Urothelium cell line (cell line): ENCODE measurements at regions not wholly inside any gene's neighbourhood (a gene's known extent, or its start where the extent isn't known, plus 50 kb on each side); places are given as distances from the start of the nearest gene placed in this dataset.

Experiments used
- DNase-seq: peaks from one replicate; pipeline ENCODE4 v3.0.0; 2011; ENCODE audit warnings: low spot score, mixed read lengths
- FAIRE-seq: peaks from 2 replicates; lab custom pipeline; 2011; peaks lifted over from hg19 to GRCh38; lab: Jason Lieb, UNC

GRCh38 chr17:14838567-14838966 lies 426.6 kb downstream of the PMP22 start:
- no peak for FAIRE-seq
- DNase-seq = no peak

- DNase-seq (no peak), FAIRE-seq (no peak)
Observed at GRCh38 chr17:14833201-14833785, 431.8 kb downstream of the PMP22 start.

- no peak for FAIRE-seq
Observed at GRCh38 chr17:14831491-14831890, 433.6 kb downstream of the PMP22 start.

DNA sequence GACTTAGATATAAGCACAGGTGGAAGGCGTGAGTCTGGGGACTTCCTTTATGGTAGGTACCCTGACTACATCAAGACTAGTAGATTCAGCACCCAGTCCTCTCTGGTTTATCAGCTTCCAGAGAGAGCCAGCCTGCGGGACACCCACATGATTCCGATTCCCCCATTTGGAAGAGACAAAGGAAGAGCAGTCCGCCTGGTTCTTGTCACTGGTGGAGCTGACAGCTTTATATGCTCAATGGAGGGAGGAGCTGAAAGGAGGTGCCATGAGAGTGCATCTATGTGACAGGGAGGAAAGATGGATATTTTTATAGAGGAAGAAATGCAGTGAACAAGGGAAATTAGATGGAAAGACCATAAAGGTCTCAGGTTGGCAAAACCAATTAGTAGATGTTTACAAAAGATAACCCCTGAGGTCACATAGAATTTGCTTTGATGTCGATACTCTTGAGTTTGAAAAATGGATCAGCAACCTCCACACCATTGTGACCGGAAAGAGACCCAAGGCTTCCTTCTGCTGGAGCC lies 437.7 kb downstream of the PMP22 start:
- DNase-seq (no peak), FAIRE-seq (no peak)

More at GRCh38 chr17:14831491-14831890, 433.6 kb downstream of the PMP22 start:
- no peak for DNase-seq

GRCh38 chr17:14826358-14826757 lies 438.8 kb downstream of the PMP22 start:
- FAIRE-seq (no peak), DNase-seq (no peak)

- FAIRE-seq (no peak), DNase-seq (no peak)
Observed at GRCh38 chr17:14818469-14818868, 446.7 kb downstream of the PMP22 start.

DNA sequence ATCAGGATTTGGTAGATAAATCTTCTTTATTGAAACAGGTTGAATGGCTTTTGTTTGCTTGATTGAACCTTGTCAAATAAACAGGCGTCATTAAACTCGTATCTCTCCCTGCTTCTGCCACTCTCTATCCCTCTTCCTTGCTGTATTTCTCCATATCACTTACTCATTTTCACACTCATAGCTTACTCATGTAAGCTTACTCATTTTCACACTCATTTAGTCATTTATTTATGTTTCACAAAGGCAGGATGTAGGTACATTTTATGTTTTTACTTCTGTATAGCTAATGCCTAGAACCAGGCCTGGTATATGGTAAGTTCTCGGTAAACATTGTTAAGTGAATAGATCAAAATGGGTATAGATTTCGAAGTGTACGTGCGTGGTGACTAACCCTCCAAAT lies 450.0 kb downstream of the PMP22 start:
- no peak for FAIRE-seq
- DNase-seq = no peak

- FAIRE-seq = no peak
- no peak for DNase-seq
Observed at GRCh38 chr17:14813649-14814370, 451.3 kb downstream of the PMP22 start.

DNA sequence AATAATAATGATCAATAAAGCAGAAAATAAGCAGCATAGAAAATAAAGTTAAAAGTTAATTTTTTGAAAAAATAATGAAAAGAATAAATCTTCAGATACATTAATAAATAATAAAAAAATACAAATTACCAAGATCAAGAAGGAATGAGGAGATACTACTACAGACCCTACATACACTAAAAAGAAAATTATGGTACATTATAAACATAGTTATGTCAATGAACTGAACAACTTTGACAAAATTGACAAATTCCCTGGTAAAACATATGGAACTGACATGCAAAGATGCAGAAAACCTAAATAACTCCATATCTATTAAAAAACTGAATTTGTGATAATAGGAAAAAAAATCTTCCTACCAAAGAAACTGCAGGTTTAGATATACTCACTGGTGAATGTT lies 456.7 kb downstream of the PMP22 start:
- FAIRE-seq = no peak
- DNase-seq = no peak

DNA sequence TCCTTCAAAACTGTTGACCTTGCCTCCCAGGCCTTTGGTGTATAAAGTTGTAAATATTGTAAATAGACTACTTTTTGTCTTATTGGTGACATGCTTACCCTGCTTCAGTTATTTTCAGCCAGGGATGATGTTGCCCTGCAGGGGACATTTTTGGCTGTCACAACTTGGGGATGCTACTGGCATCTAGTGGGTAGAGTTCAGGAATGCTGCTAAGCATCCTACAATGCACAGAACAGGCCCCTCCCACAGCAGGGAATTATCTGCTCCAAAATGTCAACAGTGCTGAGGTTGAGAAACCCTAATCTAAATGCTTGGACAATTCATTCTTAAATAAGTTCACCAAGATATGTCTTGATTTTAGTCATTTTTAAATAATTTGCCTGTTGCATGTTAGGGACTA lies 459.8 kb downstream of the PMP22 start:
- no peak for DNase-seq
- no peak for FAIRE-seq

DNA sequence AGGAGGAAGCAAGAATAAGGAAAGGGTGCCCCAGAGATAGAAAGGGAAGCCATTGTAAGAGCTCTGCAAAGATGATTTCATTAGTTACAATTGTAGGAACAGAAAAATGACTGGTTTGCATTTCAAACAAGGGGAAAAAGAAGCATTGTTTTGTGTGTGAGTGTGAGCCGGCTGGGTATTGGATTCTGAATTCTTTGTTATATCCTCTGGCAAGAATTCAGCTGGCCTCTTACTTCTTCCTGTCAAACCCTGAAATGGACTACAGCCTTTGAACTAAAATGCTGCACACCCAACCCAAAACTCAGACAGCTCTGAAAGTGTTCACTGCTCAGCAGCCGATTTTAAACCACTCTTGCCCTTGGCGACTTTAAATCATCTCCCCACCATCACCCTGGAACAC lies 461.3 kb downstream of the PMP22 start:
- no peak for FAIRE-seq
- DNase-seq = no peak

GRCh38 chr17:14797801-14798200 lies 467.3 kb downstream of the PMP22 start:
- no peak for DNase-seq
- FAIRE-seq = no peak

- FAIRE-seq = no peak
- no peak for DNase-seq
Observed at GRCh38 chr17:14797021-14797420, 468.1 kb downstream of the PMP22 start.

DNA sequence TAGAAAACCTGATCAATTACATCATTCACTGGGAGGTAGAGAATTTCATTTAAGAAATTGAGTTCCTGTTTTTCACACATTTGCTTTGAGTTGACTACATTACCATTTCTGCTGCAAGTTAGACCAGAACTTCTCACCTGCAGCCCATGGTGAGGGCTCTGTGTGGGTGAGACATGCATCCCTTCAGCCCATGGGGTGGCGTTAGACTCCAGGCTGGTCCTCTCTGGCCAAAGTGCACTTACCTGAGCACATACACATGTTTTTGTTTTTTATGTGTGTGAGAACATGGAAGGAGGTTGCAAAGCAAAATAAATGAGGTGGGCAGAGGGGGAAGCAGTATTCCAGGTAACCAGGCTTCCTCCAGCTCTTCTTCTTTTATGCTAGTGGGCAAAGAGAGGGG lies 470.2 kb downstream of the PMP22 start:
- no peak for DNase-seq
- no peak for FAIRE-seq

- no peak for FAIRE-seq
Observed at GRCh38 chr17:14793237-14793636, 471.9 kb downstream of the PMP22 start.

GRCh38 chr17:14792746-14793145 lies 472.4 kb downstream of the PMP22 start:
- DNase-seq = peak; percentile 28
- FAIRE-seq = no peak

More at GRCh38 chr17:14793237-14793636, 471.9 kb downstream of the PMP22 start:
- DNase-seq = no peak

DNA sequence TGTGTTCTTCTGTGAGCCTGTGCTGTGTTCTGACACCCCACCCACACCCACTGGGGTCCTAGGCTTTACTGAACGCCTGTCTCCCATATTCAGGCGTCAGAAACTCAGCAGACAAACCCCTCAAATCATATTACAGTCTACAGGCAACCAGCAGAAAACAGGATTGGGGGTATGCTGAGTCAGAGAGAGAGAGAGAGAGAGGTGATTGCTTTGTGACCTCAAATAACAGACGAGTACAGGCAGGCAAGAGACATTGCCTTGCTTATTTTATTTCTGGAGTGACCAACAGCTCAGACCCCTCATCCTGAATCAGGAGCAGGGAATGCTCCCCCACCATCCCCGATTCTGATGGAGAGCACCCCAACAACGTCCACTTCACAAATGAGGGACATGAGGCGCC lies 473.9 kb downstream of the PMP22 start:
- FAIRE-seq = no peak
- DNase-seq = no peak

DNA sequence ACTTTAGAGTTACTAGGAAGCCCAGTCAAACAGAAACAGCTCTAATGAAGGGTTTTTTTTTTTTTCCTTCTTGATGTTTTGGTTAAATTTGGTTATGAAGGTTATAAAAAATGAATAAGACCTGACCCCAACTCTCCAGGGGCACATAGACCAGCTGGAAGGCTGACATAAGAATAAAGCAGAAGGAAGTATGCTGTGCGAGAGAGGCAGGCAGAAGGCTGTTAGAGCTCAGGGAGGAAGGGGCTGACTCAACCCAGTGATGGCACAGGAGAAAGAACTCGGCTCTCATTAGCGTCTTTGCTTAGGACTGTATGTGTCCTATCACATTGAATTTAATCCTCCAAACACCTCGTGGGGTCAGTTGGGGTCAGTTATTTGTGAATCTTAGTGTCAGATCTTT lies 474.6 kb downstream of the PMP22 start:
- DNase-seq (no peak), FAIRE-seq (no peak)

DNA sequence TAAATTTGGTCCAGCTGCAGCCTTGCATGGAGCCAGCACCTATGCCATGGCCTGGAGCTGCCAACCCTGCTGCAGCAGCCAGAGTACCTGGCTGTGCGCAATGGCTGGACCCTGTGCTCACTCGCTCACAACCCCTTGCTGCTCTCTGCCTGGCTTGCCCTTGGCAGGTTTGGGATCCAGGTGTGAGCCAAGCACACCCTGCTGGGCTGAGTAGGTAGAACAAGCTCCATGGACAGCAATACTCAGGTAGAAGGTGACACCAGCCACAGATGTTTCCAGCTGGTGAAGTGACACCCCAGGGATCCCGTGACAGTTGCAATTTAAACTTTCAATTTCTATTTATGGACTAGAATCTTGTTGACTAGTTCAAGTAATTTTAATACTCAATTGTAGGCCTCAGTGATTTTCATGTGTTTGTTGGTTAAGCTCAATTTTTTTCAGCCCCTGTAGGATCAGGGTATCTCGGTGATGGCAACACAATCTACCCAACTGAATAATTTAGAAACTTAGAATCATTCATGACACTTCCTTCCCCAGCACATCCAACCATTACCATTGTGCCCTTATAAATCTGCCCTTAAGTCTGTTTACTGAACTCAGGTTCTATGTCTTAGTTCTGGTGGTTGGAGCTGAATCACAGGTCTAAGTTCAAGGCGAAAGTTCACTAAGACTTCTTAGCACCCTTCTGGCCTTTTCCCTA lies 480.0 kb downstream of the PMP22 start:
- no peak for DNase-seq
- no peak for FAIRE-seq

GRCh38 chr17:14781123-14781522 lies 480.2 kb downstream of the HS3ST3B1 start:
- DNase-seq (no peak), FAIRE-seq (no peak)

DNA sequence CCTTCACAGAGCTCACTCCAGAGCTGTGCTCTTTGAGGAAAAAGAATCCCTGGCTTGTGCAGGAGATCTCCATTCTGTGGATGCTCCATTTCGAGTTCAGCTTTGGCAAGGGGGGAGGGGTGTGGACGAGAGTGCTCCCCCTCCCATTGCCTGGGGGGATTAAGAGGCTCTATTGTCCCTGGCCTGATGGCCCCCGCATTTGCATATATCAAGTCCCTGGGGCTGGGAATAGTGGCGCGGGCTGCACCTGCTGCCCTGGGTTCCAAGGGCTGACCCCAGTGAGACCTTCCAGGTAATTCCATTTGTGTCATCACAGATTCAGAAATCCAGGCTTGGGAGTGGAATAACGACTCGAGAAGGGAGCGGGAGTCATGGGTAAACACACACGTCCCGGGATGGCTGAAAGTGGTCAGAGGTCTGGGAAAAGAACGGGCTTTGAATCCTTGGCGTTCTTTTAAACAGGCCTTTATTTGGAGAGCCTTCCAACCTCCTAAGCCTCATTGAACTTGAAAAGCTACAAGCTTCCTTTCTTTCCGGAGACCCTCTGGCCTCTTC lies 479.3 kb downstream of the HS3ST3B1 start:
- no peak for FAIRE-seq
- no peak for DNase-seq

DNA sequence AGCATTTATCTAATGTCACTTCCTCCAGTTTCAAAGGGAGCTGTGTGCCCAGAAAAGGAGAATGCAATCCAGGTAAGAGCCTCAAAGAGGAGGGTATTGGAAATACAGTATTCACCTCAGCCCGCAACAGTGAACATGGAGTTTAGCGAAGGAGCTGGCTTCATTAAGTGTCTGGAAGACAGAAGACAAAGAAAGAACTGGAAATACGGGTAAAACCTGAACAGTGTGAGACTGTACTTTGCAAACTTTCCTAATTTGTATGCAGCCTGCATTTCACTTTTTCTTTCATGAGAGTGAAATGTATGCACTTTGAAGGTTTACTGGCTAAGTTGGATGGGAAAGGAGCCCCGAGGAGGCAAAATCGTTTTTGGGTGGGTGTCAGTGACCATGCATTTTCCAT lies 478.4 kb downstream of the HS3ST3B1 start:
- no peak for DNase-seq

More for the DNA sequence above, 478.4 kb downstream of the HS3ST3B1 start:
- FAIRE-seq = no peak
